Inferior parietal cortex (tissue), 1 donor: ENCODE measurements at regions not wholly inside any gene's neighbourhood (a gene's known extent, or its start where the extent isn't known, plus 50 kb on each side); places are given as distances from the start of the nearest gene placed in this dataset.

Experiments
- DNase-seq: peaks from one replicate; pipeline ENCODE4 v3.0.0-alpha.2; 2016; ENCODE audit errors: extremely low spot score

- DNase-seq: no peak
Observed at GRCh38 chr2:173766537-173767289, 198.5 kb downstream of the SP3 start.

- no peak for DNase-seq
Observed at GRCh38 chr2:173770947-173771678, 194.1 kb downstream of the SP3 start.

GRCh38 chr2:173772205-173772604, 193.0 kb downstream of the SP3 start:
- no peak for DNase-seq

GRCh38 chr2:173773076-173773475, 192.1 kb downstream of the SP3 start:
- no peak for DNase-seq

GRCh38 chr2:173775440-173775839, 189.7 kb downstream of the SP3 start:
- no peak for DNase-seq

GRCh38 chr2:173782681-173783080, 182.5 kb downstream of the SP3 start:
- DNase-seq: no peak

GRCh38 chr2:173783382-173783781, 181.8 kb downstream of the SP3 start:
- DNase-seq: no peak

GRCh38 chr2:173785813-173786212, 179.4 kb downstream of the SP3 start:
- no peak for DNase-seq

GRCh38 chr2:173791502-173791901, 173.7 kb downstream of the SP3 start:
- DNase-seq: no peak

GRCh38 chr2:173792166-173792565, 173.0 kb downstream of the SP3 start:
- no peak for DNase-seq

GRCh38 chr2:173792741-173793140, 172.4 kb downstream of the SP3 start:
- DNase-seq: no peak

- no peak for DNase-seq
Observed at GRCh38 chr2:173793709-173794565, 171.2 kb downstream of the SP3 start.

- no peak for DNase-seq
Observed at GRCh38 chr2:173797586-173798263, 167.4 kb downstream of the SP3 start.

- no peak for DNase-seq
Observed at GRCh38 chr2:173802518-173802917, 162.7 kb downstream of the SP3 start.

- no peak for DNase-seq
Observed at GRCh38 chr2:173803449-173803848, 161.7 kb downstream of the SP3 start.

GRCh38 chr2:173806761-173807160, 158.4 kb downstream of the SP3 start:
- DNase-seq: no peak

GRCh38 chr2:173808718-173809117, 156.5 kb downstream of the SP3 start:
- DNase-seq: no peak

GRCh38 chr2:173812321-173812720, 152.9 kb downstream of the SP3 start:
- no peak for DNase-seq

GRCh38 chr2:173814306-173814705, 150.9 kb downstream of the SP3 start:
- DNase-seq: no peak

GRCh38 chr2:173815772-173816171, 149.4 kb downstream of the SP3 start:
- DNase-seq: no peak

- DNase-seq: no peak
Observed at GRCh38 chr2:173817582-173817981, 147.6 kb downstream of the SP3 start.

- DNase-seq: no peak
Observed at GRCh38 chr2:173818285-173818684, 146.9 kb downstream of the SP3 start.
